ENCODE measurements at regions not wholly inside any gene's neighbourhood (a gene's known extent, or its start where the extent isn't known, plus 50 kb on each side); places are given as distances from the start of the nearest gene placed in this dataset.
"Not testable (repeated sequence)": the region's sequence is repeated elsewhere in the genome, so short reads cannot be mapped to it uniquely, and the experiment has no call there.

DNA sequence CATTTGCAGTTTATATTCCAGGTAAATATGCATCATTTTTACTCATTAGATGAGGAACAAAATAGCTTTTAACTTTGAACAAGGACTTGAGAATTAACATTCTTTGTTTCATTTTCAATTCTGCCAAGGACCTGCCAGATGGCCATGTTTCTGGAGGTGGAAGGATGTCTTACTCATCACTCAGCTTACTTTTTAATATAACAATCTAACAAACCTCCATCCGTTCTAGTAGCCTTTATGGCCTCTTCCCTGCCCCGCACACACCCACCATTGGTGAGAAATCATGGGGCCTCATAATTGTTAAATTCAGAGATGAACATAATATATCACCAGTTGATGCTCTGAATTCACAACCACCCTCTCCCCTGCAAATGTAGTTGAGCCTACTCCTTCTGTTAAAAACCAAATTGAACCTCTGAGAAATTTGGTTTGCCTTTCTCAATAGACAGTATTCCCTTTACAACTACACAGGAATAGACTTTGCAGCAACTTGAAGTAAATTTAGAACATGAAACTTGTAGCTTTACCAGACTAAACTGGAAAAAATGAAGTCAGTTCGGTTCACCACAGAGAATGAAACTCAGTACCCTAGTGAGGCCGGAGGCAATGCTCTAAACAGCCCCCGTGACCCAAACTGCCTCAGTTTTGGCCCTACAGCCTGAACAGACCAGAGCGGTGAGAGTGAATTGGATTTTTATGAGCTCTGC is 50.1 kb upstream of the ACSL4 start:
- DNase-seq: no peak

DNA sequence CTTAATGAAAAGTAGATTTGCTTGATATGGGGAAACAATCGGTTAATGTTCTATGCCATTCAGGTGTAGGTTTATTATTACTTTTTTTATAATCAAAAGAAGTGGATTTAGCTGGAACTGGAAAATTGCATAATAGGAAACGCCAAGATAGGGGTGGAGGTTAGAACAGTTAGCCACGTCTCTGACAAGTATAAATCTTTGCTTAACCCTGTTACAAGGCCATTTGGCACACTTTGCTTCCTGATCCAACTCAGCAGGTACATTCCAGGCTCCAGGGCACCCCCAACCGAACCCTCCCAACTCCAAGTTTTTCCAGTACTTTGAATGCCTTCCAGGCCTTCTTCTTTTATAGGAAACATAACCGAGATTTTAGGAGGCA is 50.6 kb upstream of the ACSL4 start:
- DNase-seq: no peak

DNA sequence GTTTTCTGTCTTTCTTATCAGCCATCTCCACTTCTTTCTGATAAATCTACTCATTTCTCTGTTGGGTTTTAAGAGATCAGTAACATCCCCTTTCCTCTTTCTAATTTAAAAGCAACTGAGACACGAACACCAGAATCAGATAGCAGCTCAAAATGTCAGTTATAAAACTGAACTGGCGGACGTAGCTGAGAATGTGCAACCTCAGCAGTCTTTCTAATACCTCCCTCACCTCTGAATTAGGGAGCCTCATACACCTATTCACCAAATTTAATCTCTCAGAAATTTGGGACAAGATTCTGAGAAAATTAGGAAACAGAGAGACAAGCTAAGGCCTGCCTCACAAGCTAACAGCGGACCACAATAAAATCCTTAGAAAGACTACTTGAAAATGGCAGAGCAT is 52.0 kb upstream of the ACSL4 start:
- no peak for DNase-seq

DNA sequence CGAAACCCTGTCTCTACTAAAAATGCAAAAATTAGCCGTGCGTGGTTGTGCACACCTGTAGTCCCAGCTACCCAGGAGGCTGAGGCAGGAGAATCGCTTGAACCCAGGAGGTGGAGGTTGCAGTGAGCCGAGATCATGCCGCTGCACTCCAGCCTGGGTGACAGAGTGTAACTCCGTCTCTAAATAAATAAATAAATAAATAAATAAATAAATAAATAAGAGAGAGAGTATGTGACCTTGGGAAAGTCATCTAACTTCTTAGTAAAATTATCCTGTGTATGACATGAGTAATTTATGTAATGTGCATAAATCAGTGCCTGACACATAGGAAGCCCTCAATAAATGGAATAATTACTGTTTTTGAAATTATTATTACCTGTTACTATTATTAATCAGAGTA is 57.5 kb upstream of the ACSL4 start:
- DNase-seq: not testable (repeated sequence)

DNA sequence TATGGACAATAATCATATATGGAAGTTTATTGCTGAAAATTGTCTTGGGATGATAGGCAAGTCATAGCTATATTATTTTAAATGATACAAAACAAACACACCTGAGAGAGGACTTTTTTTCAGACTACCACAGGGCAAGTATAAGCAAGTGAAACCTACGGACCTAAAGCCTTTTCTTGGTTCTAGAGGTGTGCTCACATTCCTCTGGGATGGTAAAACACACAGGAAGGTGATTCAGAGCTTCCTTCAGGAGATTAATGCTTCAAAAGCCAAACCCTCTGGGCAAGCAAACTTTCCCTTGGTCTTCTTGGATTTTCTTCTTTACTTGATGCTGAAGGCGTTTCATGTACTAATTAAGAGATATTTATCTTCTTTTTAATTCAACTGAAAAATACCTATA is 60.1 kb upstream of the ACSL4 start:
- no peak for DNase-seq

DNA sequence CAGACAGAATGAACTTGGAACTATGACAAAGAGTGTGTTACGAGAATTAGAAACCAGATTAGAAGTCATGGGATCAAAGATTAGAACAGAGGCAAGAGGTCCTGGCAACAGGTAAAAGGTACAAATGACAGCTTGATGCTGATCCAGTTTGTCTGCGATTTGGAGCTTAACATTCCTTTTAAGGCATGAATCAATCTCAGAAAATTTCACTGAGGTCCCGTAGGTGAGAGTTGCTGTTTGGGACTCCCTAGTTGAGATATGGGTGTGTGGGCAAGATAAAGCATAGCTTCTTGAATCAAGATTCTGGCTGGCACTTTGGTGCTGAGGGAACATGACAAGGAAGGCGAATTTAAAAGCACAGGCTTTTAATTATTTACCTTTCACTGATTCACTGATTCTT is 62.6 kb upstream of the ACSL4 start:
- DNase-seq: no peak

DNA sequence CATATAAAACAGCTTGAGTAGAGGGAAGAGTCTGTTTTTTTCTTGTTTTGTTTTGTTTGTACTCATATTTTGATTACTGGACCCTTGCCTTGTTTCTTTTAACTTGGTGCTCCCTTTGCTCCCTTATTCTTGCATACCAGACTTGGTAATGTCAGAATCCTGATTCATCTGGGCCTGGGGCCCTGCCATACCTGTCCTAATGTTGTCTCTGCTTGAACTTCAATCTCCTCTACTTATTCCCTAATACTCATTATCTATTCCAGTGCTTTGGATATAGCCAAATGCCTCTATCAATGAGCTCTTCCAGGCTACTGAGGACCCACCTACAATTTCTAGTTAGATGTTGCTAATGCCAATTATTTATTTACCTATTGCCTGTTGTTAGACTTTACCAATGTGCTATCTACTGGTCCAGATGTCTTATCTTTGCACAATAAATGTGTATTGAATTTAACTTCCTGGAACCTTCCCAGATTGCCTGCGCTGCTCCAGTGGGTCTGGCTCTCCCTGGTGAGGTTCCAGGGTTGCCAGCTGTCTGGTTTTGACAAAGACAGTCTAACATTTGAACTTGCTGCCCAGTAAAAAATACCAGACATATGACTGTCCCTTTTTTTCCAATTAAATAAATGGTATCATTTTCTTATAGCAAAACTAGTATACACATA is 64.4 kb upstream of the ACSL4 start:
- DNase-seq: no peak

DNA sequence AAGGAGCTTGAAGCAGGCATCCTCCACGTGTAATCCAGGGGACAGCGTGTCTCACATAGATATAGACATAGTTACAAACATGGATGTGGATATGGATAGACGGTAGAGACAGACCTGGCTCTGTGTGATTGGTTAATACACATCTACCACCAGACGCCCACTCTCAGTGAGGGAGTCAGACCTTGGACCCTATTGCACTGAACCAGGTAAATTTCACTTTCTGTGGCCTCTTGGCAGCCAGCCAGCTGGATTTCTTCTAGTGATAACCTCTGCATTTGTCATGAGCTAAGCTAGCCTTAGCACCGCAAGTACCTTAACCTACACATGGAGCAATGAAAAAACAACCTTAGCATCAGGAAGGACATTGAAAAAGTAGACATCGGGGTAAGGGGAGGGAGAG is 79.2 kb upstream of the ACSL4 start:
- DNase-seq: no peak

DNA sequence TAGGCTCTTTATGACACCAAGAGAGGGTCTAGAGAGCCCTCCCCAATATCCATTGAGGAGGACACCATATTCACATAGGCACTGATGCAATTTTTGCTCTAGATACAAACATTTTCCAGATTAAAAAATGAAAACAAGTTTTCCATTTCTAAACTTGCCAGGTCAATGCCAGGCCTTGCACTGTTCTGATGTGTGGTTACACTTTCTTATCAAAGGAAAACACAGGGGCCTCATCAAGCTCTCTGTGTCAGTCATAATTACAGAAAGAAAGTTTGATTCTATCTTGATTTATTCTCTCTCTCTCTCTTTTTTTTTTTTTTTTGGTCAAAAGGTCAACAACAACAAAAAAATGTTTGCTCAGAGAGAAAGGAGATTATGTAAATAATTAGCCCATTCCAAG is 80.2 kb upstream of the ACSL4 start:
- DNase-seq: no peak

DNA sequence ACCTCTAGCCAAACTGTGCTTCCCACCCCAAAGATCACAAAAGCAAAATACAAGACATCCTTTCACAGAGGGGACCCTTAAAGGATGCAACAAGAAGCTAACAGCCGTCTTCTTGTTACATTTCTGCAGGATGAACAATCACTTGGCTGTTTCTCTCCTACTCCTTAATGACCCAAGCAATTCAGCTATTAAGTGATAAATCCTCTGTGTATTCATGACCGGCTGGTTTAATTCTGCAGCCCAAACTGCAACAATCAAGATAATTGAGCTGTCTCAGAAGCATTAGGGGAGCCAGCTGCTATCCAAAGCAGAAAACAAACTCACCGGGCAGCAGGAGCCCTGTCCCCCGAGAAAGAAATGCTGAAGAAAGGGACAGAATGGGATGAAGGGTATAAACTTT is 85.9 kb upstream of the ACSL4 start:
- DNase-seq: no peak

DNA sequence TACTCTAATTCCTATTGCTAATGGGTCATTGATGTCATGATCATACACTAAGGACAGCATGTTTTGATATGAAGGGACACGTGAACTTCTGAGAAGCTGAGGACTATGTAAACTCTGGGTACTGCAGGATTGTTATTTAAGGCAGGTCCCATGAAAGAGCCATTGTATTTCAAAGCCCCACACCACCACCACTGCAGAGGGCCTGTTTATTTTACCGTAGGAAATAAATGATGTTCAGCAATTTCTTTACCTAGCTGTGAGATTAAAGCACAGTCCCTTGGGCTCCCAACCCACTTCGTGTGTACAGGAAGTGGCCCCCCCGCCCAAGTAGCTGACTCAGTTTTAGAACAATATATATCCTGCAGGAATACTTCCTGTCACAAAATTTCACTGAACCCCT is 89.8 kb upstream of the ACSL4 start:
- DNase-seq: no peak

DNA sequence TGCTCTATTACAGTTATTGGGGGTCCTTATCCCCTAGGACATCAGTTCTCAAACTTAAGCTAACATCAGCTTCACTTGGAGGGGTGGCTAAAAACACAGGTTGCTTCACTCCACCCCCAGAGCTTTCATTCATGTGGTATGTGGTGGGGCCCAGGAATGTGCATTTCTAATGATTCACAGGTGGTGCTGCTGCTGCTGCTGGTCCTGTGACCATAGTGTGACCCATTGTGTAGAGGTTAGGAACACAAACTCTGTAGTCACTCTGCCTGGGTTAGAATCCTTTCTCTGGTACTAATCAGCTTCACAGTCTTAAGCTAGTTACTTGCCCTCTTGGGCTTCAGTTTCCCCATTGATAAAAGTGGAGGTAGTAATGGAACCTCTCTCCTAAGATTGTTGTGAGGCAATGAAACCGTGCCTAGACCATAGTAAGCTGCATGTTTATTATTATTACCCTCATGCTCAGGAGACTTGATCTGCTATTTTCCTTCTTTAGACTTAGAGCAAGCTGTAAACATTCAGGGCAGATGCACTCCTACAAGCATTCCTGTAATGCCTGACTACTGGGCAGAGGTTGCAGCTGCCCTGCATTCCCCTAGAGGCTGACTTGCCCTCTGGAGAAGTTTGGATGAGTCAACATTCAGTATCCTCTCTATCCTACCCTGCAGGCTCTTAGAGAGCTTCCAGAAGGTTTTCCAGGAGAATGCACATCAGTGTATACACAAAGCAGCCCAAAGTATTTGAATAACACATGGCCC is 94.1 kb upstream of the ACSL4 start:
- no peak for DNase-seq

DNA sequence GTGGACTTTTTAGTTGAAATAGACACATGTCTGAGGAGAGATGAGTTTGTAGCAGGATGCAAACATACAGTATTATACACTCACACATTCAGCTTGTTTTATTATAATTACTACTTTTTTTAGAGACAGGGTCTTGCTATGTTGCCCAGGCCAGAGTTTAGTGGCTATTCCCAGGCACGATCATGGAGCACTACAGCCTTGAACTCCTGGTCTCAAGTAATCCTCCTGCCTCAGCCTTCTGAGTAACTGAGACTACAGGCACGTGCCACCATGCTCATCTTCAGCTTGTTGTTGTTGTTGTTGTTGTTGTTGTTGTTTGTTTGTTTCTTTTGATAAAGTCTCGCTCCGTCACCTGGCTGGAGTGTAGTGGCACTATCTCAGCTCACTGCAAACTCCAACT is 94.7 kb upstream of the ACSL4 start:
- no peak for DNase-seq

DNA sequence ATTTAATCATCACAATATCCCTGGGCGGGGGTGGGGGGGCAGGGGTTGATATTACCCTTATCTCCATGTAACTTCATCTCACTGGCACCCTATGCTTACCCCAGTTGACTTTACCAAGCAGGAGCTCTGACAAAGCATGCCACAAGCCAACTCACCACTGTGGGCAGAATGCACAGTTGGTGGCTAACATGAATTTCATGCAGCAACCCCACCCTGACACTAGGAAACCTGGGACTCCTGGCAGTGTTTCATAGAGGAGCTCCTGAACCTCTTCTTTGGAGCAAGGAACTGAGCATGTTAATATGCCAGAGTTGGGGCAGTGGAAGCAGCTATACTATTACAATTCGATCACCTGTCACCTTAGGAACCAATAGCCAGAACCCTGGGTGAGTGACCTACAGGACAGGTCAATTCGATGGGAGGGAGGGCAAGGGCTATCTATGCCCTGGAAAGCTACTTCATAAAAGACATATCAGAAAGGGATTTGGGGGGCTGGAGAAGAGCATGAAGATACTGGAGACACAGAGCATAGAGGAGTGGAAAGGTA is 97.2 kb upstream of the ACSL4 start:
- DNase-seq: no peak

DNA sequence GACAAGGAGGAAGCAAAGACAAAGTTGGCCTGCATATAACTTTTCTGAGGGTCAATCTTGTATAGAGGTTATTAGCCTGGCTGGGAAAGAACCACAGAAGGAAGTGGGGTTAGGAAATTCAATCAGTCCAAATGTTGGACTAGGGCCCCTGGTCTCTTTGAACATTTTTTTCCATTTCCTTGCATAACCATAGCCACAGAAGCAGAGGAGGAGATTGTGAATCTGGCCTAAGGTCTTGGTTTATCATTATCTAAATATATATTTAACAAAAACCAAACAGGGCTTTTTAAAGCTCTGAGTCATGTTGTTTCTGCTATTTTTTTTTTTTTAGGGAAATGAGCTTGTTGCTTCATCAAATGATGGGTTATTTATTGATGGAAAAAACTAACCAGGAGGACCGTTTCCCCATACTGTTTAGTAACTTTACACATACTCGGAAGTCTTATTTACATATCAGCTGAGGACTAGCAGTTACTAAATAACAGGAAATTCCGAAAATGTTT is 97.7 kb upstream of the ACSL4 start:
- DNase-seq: no peak

DNA sequence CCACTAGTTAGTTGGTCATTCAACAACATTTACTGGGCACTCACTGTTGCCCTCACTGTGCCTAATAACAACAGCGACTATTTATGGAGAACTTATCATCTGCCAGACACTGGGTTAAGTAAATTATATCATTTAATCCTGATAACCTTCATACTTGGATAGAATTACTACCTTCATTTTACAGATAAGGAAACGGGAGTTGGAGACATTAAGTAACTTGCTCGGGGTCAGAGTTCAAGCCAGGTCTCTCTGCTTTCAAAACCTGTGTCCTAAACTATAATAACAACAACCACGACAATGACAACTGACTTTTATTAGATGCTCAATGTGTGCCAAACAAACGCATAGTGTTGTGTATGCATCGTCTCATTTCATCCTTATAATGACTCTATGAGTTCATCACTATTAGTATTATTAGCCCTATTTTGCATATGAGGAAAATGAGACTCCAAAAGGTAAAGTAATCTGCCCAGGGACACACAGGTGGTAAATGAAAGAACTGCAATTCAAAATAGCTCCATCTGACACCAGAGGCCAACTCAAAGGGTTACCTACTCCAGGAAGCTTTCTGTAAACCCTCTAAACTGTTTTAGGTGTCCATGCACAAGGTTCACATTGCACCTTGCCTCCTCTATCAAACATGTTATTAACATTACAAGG is 98.4 kb upstream of the ACSL4 start:
- DNase-seq: no peak

DNA sequence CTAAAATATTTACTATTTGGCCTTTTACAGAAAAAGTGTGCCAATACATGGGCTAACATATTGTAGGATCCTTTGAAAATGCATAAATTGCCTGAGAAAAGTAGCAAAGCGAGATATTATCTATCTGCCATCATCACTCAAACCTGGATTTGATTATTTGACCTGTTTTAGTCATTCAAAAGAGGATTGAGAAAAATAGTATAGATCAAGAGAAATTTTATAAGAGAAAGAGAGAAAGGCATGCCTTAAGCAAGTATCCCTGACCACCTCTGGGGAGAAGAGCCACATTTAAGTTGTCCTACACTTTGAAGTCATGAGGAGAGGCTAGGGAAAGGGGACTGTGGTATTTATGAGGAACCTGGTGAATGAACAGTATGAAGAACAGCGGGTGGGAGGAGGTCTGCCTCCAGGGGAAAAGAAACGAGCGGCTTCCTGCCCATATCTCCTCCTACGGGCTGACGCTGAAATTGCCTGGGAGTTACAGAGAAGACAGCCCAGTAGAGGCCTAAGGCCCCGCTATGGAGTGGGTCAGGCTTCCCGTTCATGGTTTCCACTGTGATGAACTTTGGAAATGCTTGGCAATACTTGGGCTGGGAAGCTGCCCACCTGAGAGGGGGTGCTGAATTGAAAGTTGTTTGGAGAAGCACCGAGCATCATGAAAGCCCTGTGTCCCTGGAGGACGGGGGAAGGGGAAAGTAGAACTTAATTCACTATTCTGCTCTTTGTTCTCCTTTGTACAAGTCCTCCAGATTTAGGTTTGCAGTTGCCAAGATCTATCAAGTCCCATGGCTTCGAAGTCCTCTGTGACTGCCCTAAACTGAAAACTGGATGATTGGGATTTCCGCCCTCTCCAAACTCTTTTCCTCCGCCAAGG is 106.9 kb upstream of the ACSL4 start:
- no peak for DNase-seq

DNA sequence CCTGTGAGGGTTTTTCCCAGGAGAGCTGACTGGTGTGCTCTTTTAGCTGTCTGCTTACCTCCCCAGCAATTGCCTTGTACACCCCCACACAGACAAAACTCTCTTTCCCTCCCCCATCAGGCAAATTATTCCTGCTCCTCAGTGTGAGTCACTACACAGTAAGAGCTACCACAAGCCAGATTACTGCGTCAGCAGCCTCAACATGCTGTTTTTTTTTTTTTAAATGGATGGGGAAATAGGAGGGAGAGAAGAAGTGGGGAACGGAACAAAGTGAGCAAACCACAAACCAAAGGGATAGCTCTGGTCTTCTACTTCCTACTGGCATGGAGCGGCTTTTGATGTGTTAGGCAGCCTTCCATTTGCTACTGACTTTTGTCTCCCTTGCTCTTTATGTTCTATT is 107.5 kb upstream of the ACSL4 start:
- DNase-seq: no peak

DNA sequence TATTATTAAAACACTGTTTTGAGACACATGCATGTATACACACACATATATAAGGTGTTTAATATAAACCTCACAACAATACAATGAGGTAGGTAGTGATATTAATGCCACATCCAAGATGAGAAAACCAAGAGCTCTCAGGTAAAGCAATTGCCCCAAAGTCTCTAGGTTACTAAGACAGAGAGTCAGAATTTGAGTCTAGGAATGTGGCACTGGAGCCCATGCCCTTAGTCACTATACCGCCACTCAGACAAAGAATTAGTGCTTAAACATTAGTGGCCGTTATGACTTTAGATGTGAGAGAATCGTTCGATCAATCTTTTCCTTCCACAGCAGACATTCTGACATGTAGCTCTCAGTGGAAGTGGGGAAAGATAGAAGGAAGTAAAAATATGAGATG is 108.2 kb upstream of the ACSL4 start:
- no peak for DNase-seq

DNA sequence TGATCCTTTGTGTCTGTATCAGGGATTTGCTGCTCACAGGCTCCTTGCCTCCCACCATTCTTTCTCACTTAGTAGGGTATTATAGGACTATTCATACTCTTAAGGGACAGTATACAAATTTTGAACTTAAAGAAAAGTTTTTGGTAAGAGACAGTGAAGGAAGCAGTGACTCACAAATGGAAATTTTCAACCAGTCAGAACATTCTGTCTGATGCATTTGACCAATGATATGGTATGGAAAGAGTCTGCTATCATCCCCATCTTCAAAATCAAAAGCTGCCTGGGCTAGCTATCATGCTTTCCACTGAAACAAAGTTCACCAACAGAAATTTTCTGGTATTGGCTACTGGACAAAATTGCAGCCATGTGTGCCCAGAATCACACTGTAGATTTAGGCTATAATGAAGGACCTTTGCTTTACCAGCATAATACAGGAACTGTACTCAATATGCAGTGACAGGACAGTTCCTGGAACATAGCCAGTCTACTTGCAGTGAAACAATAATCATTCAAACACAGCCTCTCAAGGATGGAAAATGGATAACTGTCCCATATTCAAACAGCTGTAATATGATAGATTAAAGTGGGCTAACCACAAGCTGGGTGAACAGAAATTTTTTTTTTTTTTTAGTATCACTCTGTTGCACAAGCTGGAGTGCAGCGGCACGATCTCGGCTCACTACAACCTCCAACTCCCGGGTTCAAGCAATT is 109.0 kb upstream of the ACSL4 start:
- no peak for DNase-seq

DNA sequence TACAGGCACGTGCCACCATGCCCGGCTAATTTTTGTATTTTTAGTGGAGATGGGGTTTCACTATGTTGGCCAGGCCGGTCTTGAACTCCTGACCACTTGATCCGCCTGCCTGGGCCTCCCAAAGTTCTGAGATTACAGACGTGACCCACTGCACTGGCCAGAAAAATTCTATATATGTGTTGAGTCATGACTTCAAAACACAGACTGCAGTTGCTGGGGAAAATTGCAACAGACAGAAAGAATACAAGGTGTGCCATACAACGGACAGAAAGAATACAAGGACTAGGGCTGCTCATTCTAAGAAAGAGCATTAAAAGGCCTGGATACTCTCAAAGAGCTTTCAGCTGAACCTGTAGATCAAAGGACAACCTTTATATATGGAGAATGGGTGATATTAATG is 109.6 kb upstream of the ACSL4 start:
- no peak for DNase-seq
